ENCODE measurements at regions not wholly inside any gene's neighbourhood (a gene's known extent, or its start where the extent isn't known, plus 50 kb on each side); places are given as distances from the start of the nearest gene placed in this dataset.

GRCh38 chr11:86741484-86741835 is 58.9 kb upstream of the PRSS23 start:
- no peak overlapping the region for H2AFZ ChIP-seq (ENCODE audit: low read length)
- peak overlapping the region; percentile 68; the same call in 1 of the 2 replicates for H2AK5ac ChIP-seq (ENCODE audit: low read depth, low read length)
- no peak overlapping the region for H3K56ac ChIP-seq (replicated peaks; ENCODE audit: insufficient read length, low read depth, low read length)
- H3K23ac ChIP-seq (ENCODE audit: insufficient read length), result no peak overlapping the region
- no peak overlapping the region for H4K8ac ChIP-seq (ENCODE audit: extremely low read depth, insufficient read depth, low read length)
- ChIA-PET CTCF (ENCODE audit: partially characterized antibody) (interaction anchor here (1.2 to 1.4 kb wide), 3 partner anchors 9 to 133 kb away, joined by 4 read pairs; no protein-coding TSS in a partner anchor), POLR2A (ENCODE audit: partially characterized antibody) (no interaction called here)
- no peak overlapping the region for H2BK15ac ChIP-seq (ENCODE audit: low read length)
- H2BK20ac ChIP-seq (ENCODE audit: low read length), result no peak overlapping the region
- H3K79me1 ChIP-seq (ENCODE audit: low read depth, low read length), result no peaks in the 10 kb centered on the region
- DNase-seq (ENCODE audit: low read depth in 1 of 2, low spot score in 2 of 2) (no peak), FAIRE-seq (no peak)
- H3K4me1 ChIP-seq (replicated peaks in 1 of 4; ENCODE audit: control insufficient read depth in 3 of 4, insufficient read depth in 4 of 4, low read length in 3 of 4), result peaks cover 0 to 14% (median 7%) of the 10 kb centered on the region in 4 experiments; a peak in 4 of 7 replicates
- no peaks in the 10 kb centered on the region for H3K36me3 ChIP-seq (ENCODE audit: control insufficient read depth in 2 of 4, insufficient read depth in 4 of 4, low read length in 3 of 4)
- no peak overlapping the region for H3K9ac ChIP-seq (replicated peaks in 1 of 4; ENCODE audit: extremely low read depth in 1 of 4, low read depth in 3 of 4, low read length in 3 of 4)
- H2BK120ac ChIP-seq (replicated peaks; ENCODE audit: low read depth, low read length), result no peak overlapping the region
- H2BK12ac ChIP-seq (ENCODE audit: low read depth, low read length), result peak overlapping the region; percentile 89
- no peak overlapping the region; the same call in 1 of the 2 replicates for H3K27ac ChIP-seq (ENCODE audit: low read depth, low read length)
- H3K23me2 ChIP-seq (ENCODE audit: low read depth, low read length), result no peaks in the 10 kb centered on the region
- H3K4ac ChIP-seq (replicated peaks; ENCODE audit: insufficient read length, low read depth, low read length), result no peak overlapping the region
- no peaks in the 10 kb centered on the region for H3K79me2 ChIP-seq (ENCODE audit: control insufficient read depth in 1 of 2, insufficient read depth in 2 of 2, low read length in 2 of 2)
- peak overlapping the region; percentile 74; the same call in 1 of the 2 replicates for H2BK5ac ChIP-seq (ENCODE audit: low read depth, low read length)
- no peak overlapping the region for H3K14ac ChIP-seq (ENCODE audit: insufficient read length)
- H3K4me3 ChIP-seq (ENCODE audit: extremely low read depth in 1 of 4, insufficient read depth in 2 of 4, low read depth in 3 of 4, low read length in 4 of 4), result no peak overlapping the region
- no peak overlapping the region for H3K18ac ChIP-seq (ENCODE audit: extremely low read depth, low read length)
- no peaks in the 10 kb centered on the region for H3K27me3 ChIP-seq (replicated peaks in 1 of 4; ENCODE audit: control insufficient read depth in 3 of 4, extremely low read depth in 1 of 4, insufficient read depth in 3 of 4, low read length in 3 of 4)
- H3K4me2 ChIP-seq (ENCODE audit: insufficient read depth in 1 of 2, low read depth in 2 of 2, low read length in 2 of 2), result no peak overlapping the region
- no peak overlapping the region for H4K91ac ChIP-seq (replicated peaks; ENCODE audit: insufficient read length, low read length)
- H3K9me3 ChIP-seq (ENCODE audit: insufficient read depth in 2 of 2, low read depth in 1 of 2, low read length in 1 of 2), result no peaks in the 10 kb centered on the region
- no peaks in the 10 kb centered on the region for H4K20me1 ChIP-seq (replicated peaks in 1 of 2; ENCODE audit: control insufficient read depth in 1 of 2, insufficient read depth in 2 of 2, low read length in 2 of 2)
- no peak overlapping the region for H4K5ac ChIP-seq (ENCODE audit: insufficient read length, low read depth, low read length)
- no peak for TF ChIP-seq CEBPB (IDR thresholded peaks at IDR 0.05; ENCODE audit: low read depth, low read length)
- TF ChIP-seq CHD2 (IDR thresholded peaks at IDR 0.05; ENCODE audit: low read length), result no peak
- no peak for TF ChIP-seq CBX8 (IDR thresholded peaks at IDR 0.05; ENCODE audit: borderline replicate concordance, low read depth, low read length)
- no peak for TF ChIP-seq HDAC6 (IDR thresholded peaks at IDR 0.05; ENCODE audit: low read depth, low read length)
- no peak for TF ChIP-seq RNF2 (IDR thresholded peaks at IDR 0.05; ENCODE audit: borderline replicate concordance, low read depth, low read length, missing control alignments, poor library complexity, severe bottlenecking)
- no peak for TF ChIP-seq SIX5 (IDR thresholded peaks at IDR 0.05; ENCODE audit: low read depth, low read length)
- no peak for TF ChIP-seq MAFK (IDR thresholded peaks at IDR 0.05; ENCODE audit: low read depth, low read length)
- no peak for TF ChIP-seq CTCF (IDR thresholded peaks at IDR 0.05; ENCODE audit: control extremely low read depth in 1 of 3, insufficient read depth in 1 of 3, low read depth in 1 of 3, low read length in 3 of 3)
- TF ChIP-seq GTF2F1 (IDR thresholded peaks at IDR 0.05; ENCODE audit: borderline replicate concordance, low read depth, low read length), result no peak
- TF ChIP-seq GABPA (IDR thresholded peaks at IDR 0.05; ENCODE audit: borderline replicate concordance, insufficient read depth, low read length), result no peak
- TF ChIP-seq RFX5 (IDR thresholded peaks at IDR 0.05; ENCODE audit: borderline replicate concordance, low read depth, low read length), result no peak
- no peak for TF ChIP-seq EZH2 (IDR thresholded peaks at IDR 0.05; ENCODE audit: low read depth, low read length, severe bottlenecking)
- no peak for TF ChIP-seq NANOG (IDR thresholded peaks at IDR 0.05; ENCODE audit: insufficient read depth, low read depth, low read length, poor library complexity, severe bottlenecking)
